Peyer's patch (tissue), 4 donors: ENCODE measurements at regions not wholly inside any gene's neighbourhood (a gene's known extent, or its start where the extent isn't known, plus 50 kb on each side); places are given as distances from the start of the nearest gene placed in this dataset.

Source experiments
- CTCF ChIP-seq, 6 experiments: fragments of 450-650 bp in 4 of 6; fragments of 200-600 bp in 2 of 6; sonication (generic) in 1 of 6; IDR thresholded peaks; one replicate each; pipeline ENCODE4 v1.5.1; 2017 to 2019; ENCODE audit warnings: antibody characterized with exemption in 6 of 6, mild to moderate bottlenecking in 3 of 6, moderate library complexity in 1 of 6
- POLR2A ChIP-seq, 2 donors: fragments of 450-650 bp; IDR thresholded peaks; one replicate each; pipeline ENCODE4 v1.5.1; 2017; ENCODE audit warnings: antibody characterized with exemption in 2 of 2, mild to moderate bottlenecking in 2 of 2, moderate library complexity in 2 of 2

GRCh38 chr11:29006668-29007067 is 898.5 kb downstream of the METTL15 start:
- TF ChIP-seq CTCF (IDR thresholded peaks at IDR 0.05) (no peak), POLR2A (IDR thresholded peaks at IDR 0.05) (no peak)
